Fibroblast of the aortic adventitia (primary cell): ENCODE measurements at regions not wholly inside any gene's neighbourhood (a gene's known extent, or its start where the extent isn't known, plus 50 kb on each side); places are given as distances from the start of the nearest gene placed in this dataset.

Experiments
- DNase-seq: peaks from one replicate; pipeline ENCODE4 v3.0.0-alpha.2; 2010; ENCODE audit warnings: low read depth
- H3K4me3 ChIP-seq: 2 replicates; pipeline ENCODE4 v1.5.1; 2011; ENCODE audit warnings: low read depth, mild to moderate bottlenecking, control low read depth, low read length, moderate library complexity
- TF ChIP-seq, protein P1 (sequence below): IDR thresholded peaks from 2 replicates; pipeline ENCODE4 v1.5.1; 2011; ENCODE audit warnings: mild to moderate bottlenecking, low read length, control low read depth, inconsistent platforms; ENCODE audit not compliant: insufficient read depth

DNA sequence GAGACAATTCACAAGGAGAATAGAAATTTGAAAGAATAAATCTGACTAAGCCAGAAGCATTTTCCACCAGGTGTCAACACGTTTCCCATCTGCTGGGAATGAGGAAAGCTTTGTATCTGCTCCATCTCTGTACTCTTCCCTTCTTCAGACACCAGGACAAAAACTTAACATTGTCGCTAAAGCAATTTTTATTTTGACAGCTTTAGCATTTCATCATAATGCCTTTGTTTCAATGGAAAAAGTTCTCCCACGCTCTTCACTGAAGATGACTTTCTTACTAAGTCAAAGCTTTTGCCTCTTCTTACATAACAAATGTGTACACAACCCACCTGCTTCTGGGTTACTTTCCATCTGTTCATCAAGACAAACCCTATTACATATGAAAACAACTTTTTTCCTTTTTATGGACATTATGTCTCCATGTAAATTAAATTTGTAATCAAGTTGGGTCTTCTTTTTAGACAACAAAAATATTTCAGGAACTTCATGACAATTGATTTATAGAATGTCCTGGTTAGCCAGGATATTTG, 141.7 kb upstream of the GUCY1A1 start:
- TF ChIP-seq, protein P1, sequence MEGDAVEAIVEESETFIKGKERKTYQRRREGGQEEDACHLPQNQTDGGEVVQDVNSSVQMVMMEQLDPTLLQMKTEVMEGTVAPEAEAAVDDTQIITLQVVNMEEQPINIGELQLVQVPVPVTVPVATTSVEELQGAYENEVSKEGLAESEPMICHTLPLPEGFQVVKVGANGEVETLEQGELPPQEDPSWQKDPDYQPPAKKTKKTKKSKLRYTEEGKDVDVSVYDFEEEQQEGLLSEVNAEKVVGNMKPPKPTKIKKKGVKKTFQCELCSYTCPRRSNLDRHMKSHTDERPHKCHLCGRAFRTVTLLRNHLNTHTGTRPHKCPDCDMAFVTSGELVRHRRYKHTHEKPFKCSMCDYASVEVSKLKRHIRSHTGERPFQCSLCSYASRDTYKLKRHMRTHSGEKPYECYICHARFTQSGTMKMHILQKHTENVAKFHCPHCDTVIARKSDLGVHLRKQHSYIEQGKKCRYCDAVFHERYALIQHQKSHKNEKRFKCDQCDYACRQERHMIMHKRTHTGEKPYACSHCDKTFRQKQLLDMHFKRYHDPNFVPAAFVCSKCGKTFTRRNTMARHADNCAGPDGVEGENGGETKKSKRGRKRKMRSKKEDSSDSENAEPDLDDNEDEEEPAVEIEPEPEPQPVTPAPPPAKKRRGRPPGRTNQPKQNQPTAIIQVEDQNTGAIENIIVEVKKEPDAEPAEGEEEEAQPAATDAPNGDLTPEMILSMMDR: no peak
- no peak overlapping the region for H3K4me3 ChIP-seq
- DNase-seq: no peak

DNA sequence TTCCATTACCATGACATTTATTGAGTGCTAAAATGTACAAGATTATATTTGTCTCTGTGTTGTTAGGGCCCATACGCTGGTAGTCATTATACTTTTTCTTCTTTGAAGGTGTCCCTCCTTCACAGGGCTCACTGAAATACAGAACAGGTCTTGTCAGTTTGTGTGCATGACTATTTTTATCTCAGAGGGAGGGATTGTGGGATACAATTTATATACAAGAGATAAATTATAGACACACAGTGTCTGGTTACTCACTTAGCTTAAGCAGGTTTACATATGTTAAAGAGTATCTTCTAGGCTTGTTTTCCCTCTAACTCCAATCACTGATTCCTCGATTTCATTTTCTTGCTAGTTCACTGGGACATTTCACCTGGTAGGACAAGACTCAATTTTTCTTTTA, 143.3 kb upstream of the GUCY1A1 start:
- no peak for DNase-seq
- TF ChIP-seq, protein P1: no peak
- no peak overlapping the region for H3K4me3 ChIP-seq

DNA sequence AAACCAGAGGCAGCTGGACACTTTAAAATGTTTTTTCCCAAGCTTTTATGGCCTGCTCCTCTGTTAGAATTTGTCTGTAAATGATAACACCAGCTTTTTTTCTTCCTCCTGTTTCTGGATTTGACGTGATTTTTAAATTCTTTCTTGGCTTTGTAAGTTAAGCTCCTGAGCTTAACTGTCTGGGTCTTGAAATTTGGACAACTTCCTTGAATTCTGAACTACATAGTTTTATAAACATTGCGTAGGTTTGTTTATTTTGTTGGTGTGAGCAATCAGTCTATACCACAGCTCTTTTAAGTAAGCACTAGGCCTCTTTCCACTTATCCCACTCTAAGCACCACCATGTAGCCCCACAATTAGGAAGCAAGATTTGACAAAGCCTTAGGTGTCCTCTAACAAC, 144.4 kb upstream of the GUCY1A1 start:
- no peak overlapping the region for H3K4me3 ChIP-seq
- TF ChIP-seq, protein P1: no peak
- DNase-seq: no peak

DNA sequence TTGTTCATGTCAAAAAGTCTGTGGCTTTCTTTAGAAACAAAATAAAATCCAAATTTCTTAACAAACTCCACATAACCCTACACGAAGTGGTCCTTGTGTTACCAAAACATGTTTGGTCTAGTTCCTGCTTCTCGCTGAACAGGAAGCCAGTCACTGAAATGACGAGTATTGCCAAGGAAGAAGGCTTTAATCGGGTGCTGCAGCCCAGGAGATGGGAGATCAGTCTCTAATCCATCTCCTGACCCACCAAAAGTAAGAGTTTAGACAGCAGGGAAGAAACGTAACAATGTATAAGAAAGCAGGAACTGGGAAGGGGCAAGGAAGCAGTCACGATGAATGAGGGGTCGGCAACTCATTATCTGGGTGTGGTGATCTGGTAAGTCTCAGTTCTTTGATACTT, 144.6 kb upstream of the MAP9 start:
- TF ChIP-seq, protein P1: no peak
- no peak overlapping the region for H3K4me3 ChIP-seq
- no peak for DNase-seq

DNA sequence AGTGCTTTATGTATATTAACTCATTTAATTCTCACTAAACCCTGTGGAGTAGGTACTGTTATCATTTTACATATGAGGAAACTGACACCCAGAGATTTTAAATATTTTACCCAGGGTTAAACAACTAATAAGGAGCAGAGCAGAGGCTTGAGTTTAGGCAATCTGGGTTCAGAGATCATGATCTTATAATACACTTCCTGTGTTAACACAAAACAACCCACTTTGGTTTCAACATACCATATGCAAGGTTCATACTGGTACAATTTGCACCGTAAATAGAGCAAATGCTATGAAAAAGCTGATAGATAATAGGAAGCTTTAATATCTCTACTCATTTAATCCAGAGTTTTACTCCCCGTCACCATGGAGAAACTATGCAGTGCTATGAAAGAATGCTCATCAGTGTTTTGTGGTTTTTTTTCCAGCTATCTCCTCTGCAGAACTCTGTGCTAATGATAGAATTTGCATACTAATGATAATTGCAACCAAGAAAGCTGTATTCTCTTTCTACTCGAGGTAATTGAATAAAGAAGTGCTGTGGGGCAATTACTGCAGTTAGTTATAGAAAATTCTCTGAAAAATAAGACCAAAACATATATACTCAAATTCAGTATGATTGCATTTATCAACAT, 138.8 kb upstream of the MAP9 start:
- TF ChIP-seq, protein P1: no peak
- DNase-seq: no peak

DNA sequence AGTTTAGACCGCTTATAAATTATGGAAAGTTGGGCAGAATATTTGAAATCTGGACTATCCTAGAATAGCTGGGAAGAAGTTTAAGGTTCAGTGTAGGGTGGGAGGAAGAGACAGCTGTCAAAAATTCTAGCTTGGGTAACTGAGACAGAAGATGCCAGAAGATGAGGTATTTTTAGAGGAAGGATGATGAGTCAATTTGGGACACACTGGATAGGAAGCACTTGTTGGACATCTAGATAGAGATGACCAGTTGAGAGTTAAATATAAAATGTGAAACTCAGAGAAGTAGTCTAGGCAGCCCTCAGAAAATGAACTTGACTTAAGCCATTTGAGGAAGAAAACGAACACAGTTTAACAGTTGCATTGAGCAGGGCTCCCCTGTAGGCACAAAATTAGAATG, 137.9 kb upstream of the MAP9 start:
- DNase-seq: no peak
- H3K4me3 ChIP-seq: no peak overlapping the region
- TF ChIP-seq, protein P1: no peak

More for the DNA sequence above, 138.8 kb upstream of the MAP9 start:
- H3K4me3 ChIP-seq: no peak overlapping the region

DNA sequence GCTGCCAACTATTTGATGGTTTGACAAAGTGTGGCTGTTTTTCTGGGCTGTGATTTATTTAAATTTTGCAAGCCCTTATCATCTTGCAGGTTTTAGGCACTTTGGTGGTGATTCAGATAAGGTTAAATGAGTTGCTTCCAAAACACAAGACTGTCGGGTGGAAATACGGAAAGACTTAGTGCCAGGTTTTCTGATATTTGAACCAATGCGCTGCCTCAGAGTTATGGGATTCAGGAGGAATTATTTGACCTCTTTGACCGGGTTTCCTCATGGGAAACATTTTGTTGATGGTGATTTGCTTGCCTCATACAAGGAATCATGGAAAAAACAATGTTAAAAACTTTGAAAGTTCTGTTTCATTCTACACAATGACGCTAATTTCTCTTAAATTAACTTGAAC, 136.1 kb upstream of the MAP9 start:
- no peak overlapping the region for H3K4me3 ChIP-seq
- peak; percentile 31 for DNase-seq

More for the DNA sequence above, 136.1 kb upstream of the MAP9 start:
- TF ChIP-seq, protein P1: no peak
